Tibial nerve (tissue), 4 donors: ENCODE measurements at regions not wholly inside any gene's neighbourhood (a gene's known extent, or its start where the extent isn't known, plus 50 kb on each side); places are given as distances from the start of the nearest gene placed in this dataset.

Experiments used
- DNase-seq, 2 donors: peaks; one replicate each; pipeline ENCODE4 v3.0.0-alpha.2; 2019; ENCODE audit warnings: low spot score in 2 of 2
- H3K27ac ChIP-seq, 4 donors: fragments of 200-600 bp; sonication (generic) in 3 of 4; one replicate each; pipeline ENCODE4 v1.5.1; 2017 to 2019; ENCODE audit warnings: mild to moderate bottlenecking in 1 of 4
- H3K27me3 ChIP-seq, 2 donors: fragments of 200-600 bp; sonication (generic) in 1 of 2; one replicate each; pipeline versions ENCODE4 v1.5.1 to v1.6.0; 2017 to 2019
- H3K36me3 ChIP-seq, 3 donors: fragments of 200-600 bp; sonication (generic); one replicate each; pipeline ENCODE4 v1.5.1; 2018 to 2019
- H3K4me1 ChIP-seq, 4 donors: fragments of 200-600 bp; sonication (generic) in 3 of 4; one replicate each; pipeline ENCODE4 v1.5.1; 2017 to 2019
- H3K4me3 ChIP-seq, 4 donors: fragments of 200-600 bp; sonication (generic) in 3 of 4; one replicate each; pipeline ENCODE4 v1.5.1; 2017 to 2019; ENCODE audit warnings: mild to moderate bottlenecking in 1 of 4, moderate library complexity in 1 of 4
- H3K9me3 ChIP-seq, 4 donors: fragments of 200-600 bp; sonication (generic) in 3 of 4; one replicate each; pipeline ENCODE4 v1.5.1; 2017 to 2019
- CTCF ChIP-seq, 5 experiments: fragments of 200-600 bp in 3 of 5; fragments of 450-650 bp in 2 of 5; sonication (generic) in 3 of 5; IDR thresholded peaks; one replicate each; pipeline ENCODE4 v1.5.1; 2016 to 2019; ENCODE audit warnings: antibody characterized with exemption in 5 of 5, mild to moderate bottlenecking in 3 of 5, moderate library complexity in 2 of 5
- EP300 ChIP-seq, 2 donors: sonication (generic); formaldehyde crosslinking; IDR thresholded peaks; one replicate each; pipeline ENCODE4 v1.6.1; 2017; ENCODE audit warnings: antibody characterized with exemption in 2 of 2, mild to moderate bottlenecking in 1 of 2
- POLR2A ChIP-seq, 2 donors: fragments of 450-650 bp; IDR thresholded peaks; one replicate each; pipeline ENCODE4 v1.6.1; 2017; ENCODE audit warnings: antibody characterized with exemption in 2 of 2, mild to moderate bottlenecking in 2 of 2, moderate library complexity in 2 of 2
- WGBS, 2 donors: methylation state at CpG; one replicate each; pipeline ENCODE4 v1.1.5; 2018; 5-methylcytosine and 5-hydroxymethylcytosine counted together

GRCh38 chr13:33992881-33993336 lies 175.0 kb downstream of the RFC3 start:
- WGBS, 2 donors = 47 to 54% methylated on average over 2 of the region's 2 CpGs
- H3K9me3 ChIP-seq = no peaks in the 10 kb centered on the region
- DNase-seq = no peak
- H3K27ac ChIP-seq = no peak overlapping the region
- H3K4me3 ChIP-seq = no peak overlapping the region
- H3K36me3 ChIP-seq = no peaks in the 10 kb centered on the region
- no peak for TF ChIP-seq POLR2A (IDR thresholded peaks at IDR 0.05)
- no peak for TF ChIP-seq EP300 (IDR thresholded peaks at IDR 0.05)
- no peak for TF ChIP-seq CTCF (IDR thresholded peaks at IDR 0.05)
- H3K4me1 ChIP-seq = peaks cover 0 to 18% (median 0%) of the 10 kb centered on the region in 4 donors
- no peaks in the 10 kb centered on the region for H3K27me3 ChIP-seq

- 93 to 94% methylated on average over 3 of the region's 3 CpGs for WGBS, 2 donors
Measured at GRCh38 chr13:33994198-33994597, 176.2 kb downstream of the RFC3 start.

GRCh38 chr13:33994826-33995502 lies 177.0 kb downstream of the RFC3 start:
- peaks cover 0 to 18% (median 0%) of the 10 kb centered on the region in 4 donors for H3K4me1 ChIP-seq
- no peaks in the 10 kb centered on the region for H3K36me3 ChIP-seq
- H3K27ac ChIP-seq = no peak overlapping the region
- DNase-seq = no peak
- no peaks in the 10 kb centered on the region for H3K27me3 ChIP-seq
- WGBS, 2 donors = 89 to 92% methylated on average over 4 of the region's 4 CpGs
- no peaks in the 10 kb centered on the region for H3K9me3 ChIP-seq
- TF ChIP-seq CTCF (IDR thresholded peaks at IDR 0.05) (no peak), EP300 (IDR thresholded peaks at IDR 0.05) (no peak), POLR2A (IDR thresholded peaks at IDR 0.05) (no peak)
- H3K4me3 ChIP-seq = no peak overlapping the region

More at GRCh38 chr13:33994198-33994597, 176.2 kb downstream of the RFC3 start:
- TF ChIP-seq CTCF (IDR thresholded peaks at IDR 0.05) (no peak), EP300 (IDR thresholded peaks at IDR 0.05) (no peak), POLR2A (IDR thresholded peaks at IDR 0.05) (no peak)
- no peak overlapping the region for H3K4me3 ChIP-seq
- H3K4me1 ChIP-seq = peaks cover 0 to 18% (median 0%) of the 10 kb centered on the region in 4 donors
- no peaks in the 10 kb centered on the region for H3K36me3 ChIP-seq
- H3K9me3 ChIP-seq = no peaks in the 10 kb centered on the region
- no peak for DNase-seq
- no peaks in the 10 kb centered on the region for H3K27me3 ChIP-seq
- no peak overlapping the region for H3K27ac ChIP-seq

GRCh38 chr13:33996636-33997035 lies 178.7 kb downstream of the RFC3 start:
- H3K4me1 ChIP-seq = peaks cover 0 to 15% (median 0%) of the 10 kb centered on the region in 4 donors
- WGBS, 2 donors = 87 to 95% methylated on average over 7 of the region's 7 CpGs
- no peak overlapping the region for H3K27ac ChIP-seq
- DNase-seq = no peak
- no peaks in the 10 kb centered on the region for H3K27me3 ChIP-seq
- no peaks in the 10 kb centered on the region for H3K36me3 ChIP-seq
- H3K4me3 ChIP-seq = no peak overlapping the region
- no peaks in the 10 kb centered on the region for H3K9me3 ChIP-seq
- no peak for TF ChIP-seq POLR2A (IDR thresholded peaks at IDR 0.05)
- no peak for TF ChIP-seq CTCF (IDR thresholded peaks at IDR 0.05)
- no peak for TF ChIP-seq EP300 (IDR thresholded peaks at IDR 0.05)

GRCh38 chr13:33997574-33997973 lies 179.6 kb downstream of the RFC3 start:
- no peak overlapping the region for H3K27ac ChIP-seq
- H3K27me3 ChIP-seq = no peaks in the 10 kb centered on the region
- no peaks in the 10 kb centered on the region for H3K36me3 ChIP-seq
- no peak overlapping the region for H3K4me3 ChIP-seq
- H3K9me3 ChIP-seq = no peaks in the 10 kb centered on the region
- no peak for TF ChIP-seq EP300 (IDR thresholded peaks at IDR 0.05)
- 95 to 96% methylated on average over 3 of the region's 3 CpGs for WGBS, 2 donors
- no peak for DNase-seq
- H3K4me1 ChIP-seq = peaks cover 0 to 8% (median 0%) of the 10 kb centered on the region in 4 donors
